Activated T-cell treated with anti-CD3 and anti-CD28 coated beads, Interleukin-2, amount 50 U/mL, for 1 hour (primary cell): ENCODE measurements at regions not wholly inside any gene's neighbourhood (a gene's known extent, or its start where the extent isn't known, plus 50 kb on each side); places are given as distances from the start of the nearest gene placed in this dataset.

ENCODE experiments used
- DNase-seq: peaks from one replicate; pipeline ENCODE4 v3.0.0-alpha.2; 2020

GRCh38 chr10:3853547-3854303 is 68.7 kb upstream of the KLF6 start:
- no peak for DNase-seq

DNA sequence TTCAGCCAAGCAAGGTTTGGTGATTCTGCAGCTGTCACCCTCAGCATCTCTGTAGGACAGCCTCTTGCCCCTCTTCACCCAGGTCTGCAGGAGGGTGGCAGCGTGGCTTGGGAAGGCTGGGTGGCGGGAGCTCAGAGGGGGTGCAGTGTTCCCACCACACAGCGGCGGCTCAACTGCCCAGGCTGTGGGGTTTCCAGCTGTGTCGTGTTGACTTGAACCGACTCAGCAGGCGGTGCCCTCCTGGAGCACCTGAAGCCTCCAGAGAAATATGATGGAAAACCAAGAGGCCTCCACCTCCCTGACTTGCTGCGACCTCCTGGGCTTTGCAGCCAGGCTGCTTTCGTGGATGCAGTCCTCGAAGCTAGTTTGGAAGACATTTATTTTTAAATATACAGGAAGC is 68.0 kb upstream of the KLF6 start:
- DNase-seq, result no peak

DNA sequence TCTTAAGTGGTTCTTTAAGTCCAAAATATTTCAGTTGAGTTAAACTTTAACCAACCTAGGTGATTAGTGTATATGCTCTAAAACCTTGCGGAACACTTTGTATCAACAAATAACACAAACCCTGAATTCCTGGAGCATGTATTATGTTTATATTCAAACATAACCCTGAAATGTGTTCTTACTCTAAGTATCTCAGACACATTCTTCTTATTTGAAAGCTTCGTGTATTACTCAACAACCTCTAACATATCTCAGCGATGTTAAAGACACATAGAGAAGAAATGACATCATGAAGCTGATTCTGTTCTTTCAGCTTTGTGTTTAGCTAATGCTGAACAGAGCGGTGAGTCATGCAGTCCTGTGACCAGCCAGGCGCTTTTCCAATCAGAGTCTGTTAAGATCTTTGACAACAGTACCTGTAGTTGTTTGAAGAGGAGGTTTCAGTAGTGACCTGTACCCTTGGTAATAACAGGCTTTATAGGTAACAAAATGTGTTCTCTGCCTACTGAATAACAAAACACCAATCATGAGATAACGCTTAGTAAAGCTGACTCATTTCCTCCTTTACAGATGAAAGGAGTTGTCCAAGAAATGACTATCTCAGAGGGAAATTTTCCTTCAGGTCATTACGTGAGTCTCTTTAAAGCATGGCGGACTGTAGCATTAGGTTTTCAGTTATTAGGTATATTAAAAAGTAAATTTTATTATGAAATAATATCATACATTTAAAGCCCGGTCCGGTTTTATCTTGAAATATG is 67.3 kb upstream of the KLF6 start:
- no peak for DNase-seq

DNA sequence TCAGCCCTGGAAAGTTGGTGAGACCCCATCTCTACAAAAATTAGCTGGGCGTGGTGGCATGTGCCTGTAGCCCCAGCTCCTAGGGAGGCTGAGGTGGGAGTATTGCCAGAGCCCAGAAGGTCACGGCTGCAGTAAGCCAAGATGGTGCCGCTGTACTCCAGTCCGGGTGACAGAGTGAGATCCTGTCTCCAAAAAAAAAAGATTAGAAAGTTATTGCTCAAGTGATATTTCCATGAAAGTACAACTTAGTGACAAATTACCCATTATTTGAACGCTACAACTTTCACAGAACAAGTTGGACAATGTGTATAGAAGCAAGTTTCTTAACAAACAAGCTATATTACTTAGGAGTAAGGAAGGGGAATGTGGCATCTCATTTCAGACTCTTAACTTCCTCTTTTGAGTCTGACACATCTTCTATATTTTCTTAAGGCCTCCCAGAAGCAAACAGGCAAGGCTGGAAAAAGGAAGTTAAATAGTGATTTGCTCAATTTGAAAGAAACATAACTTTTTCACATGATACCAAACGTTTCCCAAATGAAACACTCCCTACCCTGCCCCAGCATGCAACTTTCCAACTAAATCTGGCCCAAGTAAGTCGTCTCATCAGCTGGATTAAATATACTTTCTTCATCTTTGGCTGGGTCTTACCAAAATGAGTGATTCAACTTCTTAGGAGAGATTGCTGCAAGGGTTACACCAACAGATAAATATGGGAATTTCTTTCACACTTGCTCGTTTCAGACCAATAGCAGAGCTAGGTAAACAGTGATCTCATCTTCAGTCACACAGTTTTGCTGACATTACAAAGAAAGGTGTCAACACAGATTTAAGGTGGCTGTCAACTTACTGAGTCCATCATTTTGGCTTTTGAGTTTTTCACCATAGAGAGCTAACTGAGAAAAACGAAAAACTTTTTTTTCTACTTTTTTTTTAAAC is 66.3 kb upstream of the KLF6 start:
- no peak for DNase-seq

DNA sequence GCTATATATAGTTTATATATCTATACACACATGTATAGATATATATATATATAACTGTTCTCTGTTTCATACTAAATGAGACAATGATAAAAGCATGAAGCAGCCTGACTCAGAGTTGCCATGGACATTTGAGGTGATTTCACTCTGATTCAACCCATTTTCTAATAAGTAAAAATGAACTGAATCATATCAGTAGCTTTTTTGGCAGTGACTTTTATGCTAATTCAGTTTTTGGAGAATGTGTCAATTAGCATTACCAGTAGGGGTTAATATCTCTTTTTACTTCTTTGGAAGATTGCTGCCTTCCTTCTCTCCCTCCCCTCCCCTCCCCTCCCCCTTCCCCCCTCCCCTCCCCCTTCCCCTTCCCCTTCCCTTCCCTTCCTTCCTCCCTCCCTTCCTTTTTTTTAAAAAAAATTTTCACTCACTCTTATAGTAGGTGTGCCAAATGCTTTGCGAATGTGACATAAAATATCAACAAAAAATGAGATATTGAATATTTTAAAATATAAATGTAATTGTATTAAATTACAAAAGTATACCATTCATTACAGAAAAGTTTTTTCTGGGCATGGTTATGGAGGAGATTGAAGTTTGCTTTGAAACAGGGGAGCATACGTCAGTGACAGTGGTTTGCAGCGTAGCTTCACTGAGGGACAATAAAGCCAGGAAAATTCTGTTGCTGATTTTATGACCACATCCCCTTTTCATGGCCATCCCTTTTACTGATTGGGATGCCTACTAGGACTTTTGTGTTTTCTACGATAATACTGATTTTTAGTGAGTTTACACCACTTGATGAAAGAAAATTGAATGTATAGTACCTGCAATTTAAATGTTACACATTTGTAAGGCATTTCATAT is 64.0 kb upstream of the KLF6 start:
- DNase-seq, result no peak

DNA sequence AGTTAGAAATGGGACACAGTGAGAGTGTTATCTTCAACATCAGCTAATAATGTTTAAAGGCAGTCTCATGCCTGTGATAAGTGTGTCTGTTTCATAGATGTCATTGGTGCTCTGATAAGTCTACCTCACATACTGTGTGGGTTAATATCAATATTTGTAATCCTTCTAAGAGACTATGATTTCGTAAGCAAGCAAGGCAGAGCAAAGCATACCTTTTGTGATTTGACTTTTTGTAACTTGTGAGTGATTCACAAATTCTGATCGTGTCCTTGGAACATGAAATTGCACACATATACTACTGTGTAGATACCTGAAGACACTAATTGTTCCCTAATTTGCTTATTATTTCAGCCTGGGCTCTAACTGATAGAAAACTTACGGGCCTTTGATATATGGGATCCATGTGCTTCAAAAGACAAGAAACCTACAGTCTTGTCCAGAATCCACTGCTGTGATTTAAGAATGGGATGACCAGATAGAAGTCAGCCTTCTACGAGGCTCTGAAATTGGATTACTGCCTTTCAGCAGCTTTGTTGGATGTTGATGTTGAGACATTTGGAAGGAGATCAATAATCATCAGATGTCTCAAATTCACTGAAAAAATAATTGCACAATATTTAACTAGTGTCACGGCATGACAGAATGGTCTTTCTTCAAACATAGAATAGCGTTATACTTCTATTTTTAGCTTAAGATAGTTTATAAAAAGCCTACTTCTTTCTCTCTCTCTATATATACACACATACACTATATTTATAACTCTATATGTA is 63.2 kb upstream of the KLF6 start:
- no peak for DNase-seq

DNA sequence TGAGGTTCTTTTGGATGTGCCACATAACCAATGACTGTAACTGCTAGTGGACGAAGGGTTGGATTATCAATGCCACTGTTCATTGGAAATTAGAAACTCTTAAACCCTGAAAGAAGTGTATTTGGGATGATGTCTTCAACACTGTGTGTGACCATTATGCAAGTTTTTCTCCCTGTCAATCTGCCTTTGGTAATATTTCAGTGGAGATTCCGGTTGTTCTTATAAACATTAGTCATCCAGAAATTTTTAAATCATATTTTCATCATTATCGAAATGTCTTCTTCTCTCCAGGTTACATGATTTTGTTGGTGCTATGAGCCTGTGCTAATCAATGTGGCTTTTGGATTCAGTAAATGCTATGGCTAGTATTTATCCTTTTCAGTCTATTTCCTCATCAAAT is 61.7 kb upstream of the KLF6 start:
- DNase-seq, result no peak

GRCh38 chr10:3844491-3845025 is 59.5 kb upstream of the KLF6 start:
- DNase-seq, result no peak

DNA sequence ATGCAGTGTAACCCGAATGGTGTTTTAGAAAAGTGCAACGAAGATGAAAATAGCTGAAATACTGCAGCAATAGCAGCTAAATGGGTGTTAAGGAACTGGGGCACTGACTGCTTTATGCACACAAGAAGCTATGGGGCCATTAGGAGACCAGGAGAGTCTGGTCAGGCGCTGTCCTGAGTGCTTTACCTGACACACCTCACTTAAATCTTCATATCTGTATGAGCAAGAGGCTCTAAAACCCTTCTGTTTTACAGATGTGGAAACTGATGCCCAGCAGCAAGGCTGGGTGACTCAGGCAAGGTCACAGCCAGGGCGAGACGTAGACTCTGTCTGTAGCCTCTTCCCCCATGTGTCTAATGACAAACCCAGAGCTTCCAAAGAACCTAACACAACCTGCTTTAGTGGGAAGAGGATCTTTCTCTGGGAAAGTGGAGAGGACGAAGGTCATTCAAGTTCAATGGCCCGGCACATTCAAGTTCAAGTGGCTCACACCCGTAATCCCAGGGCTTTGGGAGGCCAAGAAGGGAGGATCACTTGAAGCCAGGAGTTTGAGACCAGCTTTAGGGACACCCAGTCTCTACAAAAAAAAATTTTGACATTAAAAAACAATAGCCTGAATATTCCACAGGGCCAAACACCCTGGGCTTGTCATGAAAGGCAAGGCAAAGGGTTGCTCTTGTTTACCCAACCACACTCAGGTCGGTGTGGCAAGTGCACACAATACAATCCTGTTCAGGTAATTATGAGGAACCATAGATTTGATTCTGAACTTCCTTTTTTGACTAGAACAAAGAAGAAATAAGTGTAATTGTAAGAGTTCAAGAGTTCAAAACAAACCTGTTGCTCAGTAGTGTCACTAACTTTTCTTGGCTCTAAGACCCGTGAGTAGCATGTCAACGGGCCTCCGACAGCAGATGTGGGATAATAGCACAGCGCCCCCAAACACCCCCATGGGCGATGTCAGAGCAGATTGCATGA is 53.7 kb upstream of the KLF6 start:
- DNase-seq, result no peak

DNA sequence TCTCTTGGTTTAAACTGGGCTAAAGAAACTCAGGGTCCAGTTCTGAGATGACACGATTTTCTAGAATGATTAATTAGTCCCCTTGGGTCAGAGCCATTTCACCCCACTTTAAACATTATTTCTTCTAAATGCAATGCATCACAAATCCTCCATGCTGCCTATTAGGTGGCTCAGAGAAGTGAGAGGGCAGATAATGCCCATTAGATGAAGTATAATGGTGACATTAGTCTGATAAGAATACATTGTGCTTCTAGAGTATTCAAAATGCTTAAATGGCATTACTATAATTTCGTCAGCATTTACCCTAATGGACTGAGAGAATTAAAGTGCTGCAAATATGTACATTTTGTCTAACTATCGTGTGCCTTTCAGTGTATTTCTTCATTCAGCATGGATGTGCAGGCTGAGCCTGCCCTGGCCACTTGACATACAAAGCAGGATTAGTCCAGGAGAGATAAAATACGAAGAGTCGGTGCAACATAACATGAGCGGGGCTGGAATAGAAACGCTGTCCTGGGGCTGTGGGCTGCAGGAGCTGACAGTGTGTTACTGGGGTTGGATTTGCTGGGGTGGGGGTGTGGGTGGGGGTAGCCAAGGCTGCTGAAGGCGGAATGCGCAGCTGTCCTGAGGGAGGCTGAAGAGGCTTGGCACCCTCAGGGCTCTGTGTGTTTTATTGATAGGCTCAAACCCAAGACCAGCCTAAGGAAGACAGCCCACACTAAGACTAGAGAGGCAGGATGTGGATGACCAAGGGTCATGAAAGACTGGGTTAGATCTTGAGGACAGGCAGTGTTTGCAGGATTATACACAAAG is 52.8 kb upstream of the KLF6 start:
- no peak for DNase-seq

GRCh38 chr10:3836222-3836820 is 51.3 kb upstream of the KLF6 start:
- no peak for DNase-seq

GRCh38 chr10:3835770-3836169 is 50.8 kb upstream of the KLF6 start:
- no peak for DNase-seq

- no peak for DNase-seq
Observed at GRCh38 chr10:3834947-3835346, 49.9 kb upstream of the KLF6 start.
